ENCODE measurements at regions not wholly inside any gene's neighbourhood (a gene's known extent, or its start where the extent isn't known, plus 50 kb on each side); places are given as distances from the start of the nearest gene placed in this dataset.

- H3K27me3 ChIP-seq: no peaks in the 10 kb centered on the region
- 65% methylated on average over 6 of the region's 6 CpGs for WGBS, 2 donors
- H3K4me1 ChIP-seq: no peaks in the 10 kb centered on the region
- H3K36me3 ChIP-seq: no peaks in the 10 kb centered on the region
- H3K4me3 ChIP-seq (replicated peaks in 1 of 3): no peak overlapping the region
- no peak overlapping the region for H3K27ac ChIP-seq
- DNase-seq: no peak
- intact Hi-C loops (cut with DNase I): no loop called here
- TF ChIP-seq CTCF (IDR thresholded peaks at IDR 0.05) (no peak), POLR2A (IDR thresholded peaks at IDR 0.05) (no peak)
- no peaks in the 10 kb centered on the region for H3K9me3 ChIP-seq
Measured at GRCh38 chr11:119995730-119996491, 142.0 kb downstream of the TRIM29 start.

GRCh38 chr11:119993722-119994121, 144.2 kb downstream of the TRIM29 start:
- no peak for DNase-seq
- WGBS, 2 donors: 52 to 62% methylated on average over 4 of the region's 4 CpGs
- intact Hi-C loops (cut with DNase I): no loop called here

GRCh38 chr11:119992171-119993051, 145.5 kb downstream of the TRIM29 start:
- intact Hi-C loops (cut with DNase I): no loop called here
- H3K36me3 ChIP-seq: no peaks in the 10 kb centered on the region

More at GRCh38 chr11:119993722-119994121, 144.2 kb downstream of the TRIM29 start:
- Histone ChIP-seq H3K27ac (no peak overlapping the region), H3K27me3 (no peaks in the 10 kb centered on the region), H3K4me3 (replicated peaks in 1 of 3) (no peak overlapping the region), H3K36me3 (no peaks in the 10 kb centered on the region), H3K4me1 (no peaks in the 10 kb centered on the region), H3K9me3 (no peaks in the 10 kb centered on the region)
- TF ChIP-seq POLR2A (IDR thresholded peaks at IDR 0.05) (no peak), CTCF (IDR thresholded peaks at IDR 0.05) (no peak)

GRCh38 chr11:119991669-119992068, 146.2 kb downstream of the TRIM29 start:
- DNase-seq: no peak
- Histone ChIP-seq H3K27me3 (no peaks in the 10 kb centered on the region), H3K9me3 (no peaks in the 10 kb centered on the region), H3K4me3 (replicated peaks in 1 of 3) (no peak overlapping the region), H3K4me1 (no peaks in the 10 kb centered on the region), H3K27ac (no peak overlapping the region), H3K36me3 (no peaks in the 10 kb centered on the region)
- TF ChIP-seq POLR2A (IDR thresholded peaks at IDR 0.05) (no peak), CTCF (IDR thresholded peaks at IDR 0.05) (no peak)
- 57 to 67% methylated on average over 2 to 3 of the region's 3 CpGs for WGBS, 2 donors
- intact Hi-C loops (cut with DNase I): no loop called here

More at GRCh38 chr11:119992171-119993051, 145.5 kb downstream of the TRIM29 start:
- Histone ChIP-seq H3K4me1 (no peaks in the 10 kb centered on the region), H3K27me3 (no peaks in the 10 kb centered on the region), H3K4me3 (replicated peaks in 1 of 3) (no peak overlapping the region), H3K9me3 (no peaks in the 10 kb centered on the region), H3K27ac (no peak overlapping the region)
- TF ChIP-seq POLR2A (IDR thresholded peaks at IDR 0.05): no peak
- TF ChIP-seq CTCF (IDR thresholded peaks at IDR 0.05): no peak
- 84 to 88% methylated on average over 16 to 23 of the region's 23 CpGs for WGBS, 2 donors
- no peak for DNase-seq

GRCh38 chr11:119991022-119991404, 146.9 kb downstream of the TRIM29 start:
- no peak for DNase-seq
- Histone ChIP-seq H3K36me3 (no peaks in the 10 kb centered on the region), H3K27ac (no peak overlapping the region), H3K4me1 (no peaks in the 10 kb centered on the region), H3K4me3 (replicated peaks in 1 of 3) (no peak overlapping the region), H3K27me3 (no peaks in the 10 kb centered on the region), H3K9me3 (no peaks in the 10 kb centered on the region)
- 87 to 94% methylated on average over 4 of the region's 4 CpGs for WGBS, 2 donors
- TF ChIP-seq CTCF (IDR thresholded peaks at IDR 0.05) (no peak), POLR2A (IDR thresholded peaks at IDR 0.05) (no peak)
- intact Hi-C loops (cut with DNase I): no loop called here
